T1000 (cell line): ENCODE measurements at regions not wholly inside any gene's neighbourhood (a gene's known extent, or its start where the extent isn't known, plus 50 kb on each side); places are given as distances from the start of the nearest gene placed in this dataset.
A peak's percentile ranks its signal among the peaks of the same experiment; 100 is the strongest.

Source experiments
- DNase-seq: peaks from one replicate; lab custom pipeline; 2025; ENCODE audit warnings: mixed read lengths; lab: John Stamatoyannopoulos, UW

DNA sequence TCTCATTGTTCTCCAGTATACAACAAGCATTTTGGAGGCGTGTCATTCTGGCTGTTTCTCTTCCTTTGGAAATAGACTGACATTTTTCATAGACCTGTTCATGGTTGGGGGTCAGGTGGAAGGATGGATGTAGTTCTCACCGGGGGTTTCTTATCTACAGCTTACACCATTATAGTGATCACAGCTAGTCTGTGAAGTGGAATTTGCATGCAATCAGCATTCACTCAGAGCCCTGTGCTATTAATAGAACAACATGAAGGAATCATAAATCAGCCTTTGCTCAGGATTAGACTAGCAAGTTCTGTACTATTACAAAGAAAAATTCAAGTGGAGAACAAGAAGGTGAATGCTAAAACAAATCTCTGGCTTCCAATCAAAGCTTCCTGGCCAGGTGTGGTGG, 132.6 kb upstream of the PUDP start:
- DNase-seq: no peak

DNA sequence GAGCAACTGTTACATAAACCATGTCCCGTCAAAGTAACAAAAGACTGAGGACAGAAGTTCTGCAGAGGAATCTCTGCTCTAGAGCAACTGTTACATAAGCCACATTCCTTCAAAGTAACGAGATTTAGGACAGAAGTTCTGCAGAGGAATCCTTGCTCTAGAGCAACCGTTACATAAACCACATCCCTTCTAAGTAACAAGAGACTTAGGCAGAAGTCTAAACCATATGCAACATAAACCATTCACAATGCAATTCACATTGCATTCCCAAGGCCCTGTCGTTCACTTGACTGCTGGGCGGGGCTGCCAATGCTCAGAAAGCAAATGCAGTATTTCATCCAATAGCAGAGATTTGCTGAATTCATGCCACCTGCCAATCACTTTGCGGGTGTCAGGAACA, 124.4 kb upstream of the PUDP start:
- DNase-seq: no peak

DNA sequence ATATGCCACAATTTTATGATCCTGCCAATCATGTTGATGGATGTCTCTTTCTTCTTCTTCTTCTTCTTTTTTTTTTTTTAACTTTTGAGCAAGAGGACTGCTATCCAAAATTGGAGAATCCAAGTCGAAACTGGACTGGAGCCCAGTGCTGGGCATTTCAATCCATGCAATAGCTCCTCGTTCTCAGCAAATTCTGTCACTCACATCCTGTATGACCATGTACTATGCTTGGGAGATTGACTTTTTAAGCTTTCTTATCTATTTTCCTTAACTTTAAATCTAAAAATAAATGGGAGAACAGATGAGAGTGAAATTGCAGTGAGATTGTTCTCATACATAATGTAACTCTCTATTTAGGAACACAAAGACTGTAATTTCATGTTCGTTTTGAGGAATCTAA, 123.0 kb upstream of the PUDP start:
- DNase-seq: no peak

DNA sequence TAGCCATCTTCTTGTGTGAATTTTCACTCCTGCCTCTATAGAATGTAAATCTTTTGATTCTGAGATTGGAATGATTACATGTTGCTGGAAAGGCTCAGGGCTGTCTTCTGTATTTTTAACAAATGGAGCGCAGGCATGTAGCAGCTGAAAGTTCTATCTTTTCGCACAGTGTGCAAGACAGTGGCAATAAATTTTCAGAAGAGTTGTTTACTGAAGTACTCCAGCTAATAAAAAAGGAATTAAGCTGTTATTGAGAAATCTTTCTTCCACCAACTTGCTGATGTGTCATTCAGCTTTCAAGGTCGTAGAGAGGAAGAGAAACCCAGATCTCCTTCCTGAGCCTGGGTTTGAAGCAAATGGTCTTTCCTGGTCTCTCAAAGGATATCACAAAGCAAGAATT, 122.0 kb upstream of the PUDP start:
- DNase-seq: no peak

DNA sequence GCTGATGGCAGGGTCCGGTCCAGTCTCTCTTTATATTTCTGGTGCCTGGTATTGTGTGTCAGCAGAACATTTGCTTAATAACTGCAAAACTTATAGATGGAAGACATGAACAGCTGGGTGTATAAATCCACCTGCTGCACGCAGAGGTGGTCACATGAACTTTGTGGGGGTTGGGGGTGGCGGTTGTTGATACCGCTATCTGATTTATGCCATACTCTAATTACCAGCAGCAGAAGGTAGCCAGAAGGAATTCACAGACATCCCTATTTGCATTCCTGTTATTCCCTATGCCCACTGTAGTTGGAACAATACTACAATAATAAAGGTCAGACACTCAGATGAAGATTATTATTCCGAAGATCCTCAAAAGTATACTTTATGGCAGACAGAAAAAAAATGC, 121.6 kb upstream of the PUDP start:
- no peak for DNase-seq

DNA sequence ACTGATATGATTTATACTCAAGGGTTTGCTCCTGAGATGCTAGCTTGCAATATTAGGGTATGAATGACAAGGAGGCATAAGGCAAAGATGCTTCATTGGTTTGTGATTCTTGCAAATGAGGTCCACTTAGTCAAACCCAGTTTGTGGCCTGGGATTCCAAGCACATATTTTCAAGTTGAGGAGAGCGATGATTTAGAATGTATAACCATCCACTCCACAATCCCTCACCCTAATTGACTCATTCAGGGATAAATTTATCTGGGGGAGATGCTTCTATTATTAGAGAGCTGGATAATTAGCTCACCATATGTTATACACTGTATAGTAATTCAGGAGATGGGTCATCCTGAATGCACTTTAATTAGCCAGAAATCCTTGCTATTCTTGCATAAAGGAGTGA, 118.3 kb upstream of the PUDP start:
- no peak for DNase-seq

DNA sequence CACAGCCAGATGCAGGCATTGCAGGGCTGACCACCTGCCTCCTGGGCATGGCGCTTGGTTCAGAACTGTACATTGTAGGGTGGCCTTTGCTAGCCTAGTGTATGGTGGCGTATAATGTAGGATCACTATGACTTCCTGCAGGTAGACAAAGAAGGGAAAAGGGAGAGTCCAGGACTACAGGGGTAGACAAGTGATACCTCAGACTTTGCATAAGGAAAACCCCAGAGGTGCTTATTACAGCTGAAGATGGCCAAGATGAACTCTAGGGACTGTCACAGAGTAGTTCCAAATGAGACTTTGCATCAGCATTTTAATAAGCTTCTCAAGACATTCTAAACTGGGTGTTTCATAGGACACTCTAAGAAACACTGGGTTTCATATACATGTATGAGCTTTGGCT, 116.4 kb upstream of the PUDP start:
- no peak for DNase-seq

DNA sequence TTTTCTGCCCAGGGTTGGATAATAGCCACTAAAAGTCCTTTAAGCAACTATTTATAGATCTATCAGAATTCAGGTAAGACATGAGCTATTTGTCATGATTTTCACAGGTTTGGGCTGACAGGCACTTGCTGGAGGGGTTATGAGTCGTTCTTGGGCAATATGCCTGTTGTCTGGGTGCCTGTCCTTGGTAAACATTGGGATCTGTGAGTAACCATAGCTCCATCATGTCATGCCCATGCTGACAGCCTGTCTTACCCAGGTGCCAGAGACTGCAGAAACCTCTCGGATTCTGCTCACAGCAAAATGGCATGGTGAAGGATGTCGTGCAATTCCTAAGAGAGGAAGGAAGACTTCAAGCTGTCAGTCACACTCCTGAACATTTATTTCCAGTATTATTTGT, 116.0 kb upstream of the PUDP start:
- DNase-seq: peak; percentile 5

DNA sequence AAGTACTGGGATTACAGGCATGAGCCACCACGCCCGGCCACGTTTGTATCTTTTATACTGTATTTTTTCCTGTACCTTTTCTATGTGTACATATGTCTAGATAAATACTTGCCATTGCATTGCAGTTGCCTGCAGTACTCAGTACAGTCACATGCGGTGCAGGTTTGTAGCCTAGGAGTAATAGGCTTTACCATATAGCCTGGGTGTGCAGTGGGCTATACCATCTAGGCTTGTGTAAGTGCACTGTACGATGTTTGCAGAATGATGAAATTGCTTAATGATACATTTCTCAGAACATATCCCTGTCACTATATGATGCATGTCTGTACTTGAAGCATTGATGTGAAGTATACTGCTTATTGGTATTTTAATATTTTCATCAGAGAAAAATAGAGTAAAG, 115.4 kb upstream of the PUDP start:
- no peak for DNase-seq

DNA sequence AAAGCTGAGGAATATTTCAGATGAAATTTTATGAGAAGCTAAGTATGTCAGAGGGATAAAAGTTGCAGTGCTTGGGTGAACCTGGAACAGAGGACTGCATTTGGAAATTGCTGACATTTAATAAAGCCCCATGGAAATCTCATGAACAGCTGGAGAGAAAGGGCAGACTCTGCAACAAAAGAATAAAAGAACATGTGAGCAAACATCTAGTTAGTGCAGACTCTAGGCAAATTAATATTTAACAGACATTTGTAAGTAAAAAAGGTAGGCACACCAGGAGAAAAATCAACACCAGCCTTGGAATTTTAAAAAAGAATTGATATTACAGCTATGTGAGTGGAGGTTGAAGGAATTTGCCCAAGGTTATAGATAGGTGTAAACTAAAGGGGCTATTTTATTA, 114.6 kb upstream of the PUDP start:
- DNase-seq: no peak

DNA sequence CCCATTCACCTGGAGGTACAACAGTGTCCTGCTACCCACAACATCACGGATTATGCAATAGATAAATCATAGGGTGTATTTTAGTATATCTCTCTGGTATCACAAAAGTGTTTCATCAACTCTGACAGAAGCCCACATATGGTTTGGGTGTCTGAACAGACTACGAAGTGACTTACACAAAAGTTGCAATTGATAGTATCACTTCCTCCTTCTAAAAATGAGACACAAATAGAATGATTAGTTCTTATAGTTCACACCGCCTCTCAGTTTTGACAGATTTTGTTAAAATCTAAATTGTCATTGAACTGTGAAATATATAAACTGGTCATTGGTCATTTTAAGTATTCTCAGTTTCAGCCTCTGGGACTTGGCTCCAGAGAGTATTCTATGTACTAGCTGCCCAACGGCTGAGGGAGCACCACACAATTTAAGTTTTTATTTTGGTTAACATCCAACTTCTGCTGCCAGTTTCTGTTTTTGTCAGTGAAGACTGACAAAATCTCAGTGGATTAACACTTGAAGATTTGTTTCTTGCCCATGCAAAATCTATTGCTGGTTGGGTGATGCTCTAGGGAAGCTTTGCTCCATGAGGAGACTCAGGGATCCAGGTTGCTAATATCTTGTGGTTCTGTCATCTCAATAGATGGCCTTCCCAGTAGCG, 113.8 kb upstream of the PUDP start:
- no peak for DNase-seq

DNA sequence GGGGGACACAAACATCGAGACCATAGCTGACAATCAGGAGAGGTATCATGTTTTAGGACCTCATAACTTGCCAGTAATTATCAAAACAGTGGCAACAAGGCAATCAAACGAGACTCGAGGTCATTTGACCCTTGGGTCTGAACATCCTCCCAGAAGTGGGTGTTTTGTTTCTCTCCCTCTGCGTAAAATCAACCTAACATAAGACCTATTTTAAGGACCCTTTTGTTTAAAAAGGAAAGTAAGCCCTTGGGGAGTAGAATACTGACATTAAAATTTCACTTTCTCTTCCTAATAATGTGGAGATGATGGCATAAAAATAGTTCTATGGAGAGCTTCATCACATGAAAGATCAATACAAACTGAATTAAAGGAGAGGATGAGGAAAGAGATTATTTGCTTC, 106.2 kb upstream of the PUDP start:
- no peak for DNase-seq

DNA sequence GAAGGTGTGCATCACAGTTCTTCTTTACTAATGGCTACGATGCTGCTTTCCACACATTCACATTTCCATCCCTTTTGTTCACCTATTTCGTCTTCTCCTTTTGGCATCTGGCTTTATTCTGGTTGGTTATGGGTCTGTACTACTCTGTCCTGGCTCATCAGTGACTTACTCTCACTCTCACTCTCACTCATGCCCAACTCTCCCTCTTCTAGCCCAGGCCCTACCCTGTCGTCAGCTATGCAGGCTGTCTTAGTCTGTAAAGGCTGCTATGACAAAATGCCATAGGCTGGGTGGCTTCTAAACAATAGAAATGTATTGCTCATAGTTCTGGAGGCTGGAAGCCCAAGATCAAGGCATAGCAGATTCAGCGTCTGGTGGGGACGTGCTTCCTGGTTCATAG, 105.6 kb upstream of the PUDP start:
- no peak for DNase-seq

DNA sequence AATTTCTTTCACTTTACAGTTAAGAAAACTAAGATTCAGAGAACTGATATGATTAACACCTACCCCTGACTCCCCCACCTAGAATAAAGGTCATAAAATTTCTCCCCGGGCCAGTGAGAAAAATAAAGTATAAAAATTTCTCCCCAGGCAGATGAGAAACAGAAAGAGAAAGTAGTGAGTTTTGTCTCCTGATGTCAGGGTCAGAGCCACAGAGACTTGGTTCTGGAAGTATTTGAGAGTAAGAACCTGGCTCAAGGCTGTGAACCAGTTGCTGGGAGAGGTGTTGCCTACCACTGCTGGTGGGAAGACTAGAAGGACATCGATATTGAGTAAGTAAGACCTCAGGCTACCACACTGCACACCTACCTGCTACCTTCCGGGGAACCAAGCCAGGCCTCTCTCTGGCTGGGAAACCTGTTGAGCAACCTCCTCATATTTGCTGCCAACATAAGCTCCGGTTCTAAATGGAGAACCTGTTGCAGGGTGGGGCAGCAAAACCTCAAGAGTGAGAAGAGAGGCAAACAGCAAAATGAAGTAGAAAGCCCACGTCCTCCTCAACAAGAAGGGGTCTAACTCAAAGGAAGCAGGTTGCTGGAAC, 104.2 kb upstream of the PUDP start:
- no peak for DNase-seq

DNA sequence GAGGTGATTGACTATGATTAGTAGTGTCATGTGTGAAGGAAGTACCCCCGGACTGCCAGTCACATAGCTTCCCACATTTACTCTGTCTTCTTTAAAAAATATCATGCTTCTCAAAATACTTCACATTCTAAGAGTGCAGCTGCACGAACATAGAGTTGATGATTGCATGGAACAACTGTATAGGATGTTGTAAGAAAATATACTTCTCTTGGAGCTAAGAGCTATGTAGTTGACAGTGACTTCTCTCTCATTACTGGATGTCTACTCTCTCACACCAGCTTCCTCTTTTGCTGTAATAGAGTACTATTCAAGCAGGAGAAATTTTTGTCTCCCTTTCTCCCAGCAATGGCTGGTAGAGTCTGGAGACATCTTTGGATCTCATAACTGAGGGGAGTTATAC, 99.4 kb upstream of the PUDP start:
- no peak for DNase-seq

DNA sequence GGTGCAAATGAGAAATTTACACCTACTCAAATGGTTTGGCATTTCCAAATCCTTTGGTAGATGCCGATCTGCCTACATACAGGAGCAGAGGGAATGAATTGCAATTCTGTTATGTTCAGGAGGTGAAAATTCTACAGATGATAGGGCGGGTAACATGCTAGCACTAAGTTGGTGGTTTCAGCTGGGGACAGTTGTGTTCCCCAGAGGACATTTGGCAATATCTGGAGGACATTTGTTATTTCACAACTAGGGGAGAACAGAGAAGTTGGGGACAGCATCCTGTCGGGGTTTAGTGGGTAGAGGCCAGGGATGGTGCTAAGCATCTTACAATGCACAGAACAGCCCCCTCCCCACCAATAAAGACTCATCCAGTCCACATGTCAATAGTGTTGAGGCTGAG, 96.5 kb upstream of the PUDP start:
- DNase-seq: no peak

DNA sequence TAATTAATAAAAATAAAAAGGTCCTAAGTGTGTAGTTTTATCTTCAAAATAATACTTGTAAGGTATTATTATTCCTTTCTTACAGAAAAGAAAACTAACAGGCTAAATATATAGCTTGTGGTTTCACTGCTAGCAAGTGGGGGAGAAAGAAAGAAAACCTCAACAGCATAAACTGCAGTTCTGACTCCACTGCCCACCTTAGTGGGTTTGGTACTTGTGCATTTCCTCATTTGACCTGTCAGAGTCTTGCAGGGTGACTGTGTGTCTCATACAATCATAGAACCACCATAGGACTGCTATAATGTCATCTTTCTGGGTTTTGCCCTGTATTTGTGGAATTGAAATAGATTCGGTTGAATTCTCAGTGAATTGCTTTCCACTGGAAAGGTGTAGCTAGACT, 94.7 kb upstream of the PUDP start:
- no peak for DNase-seq

DNA sequence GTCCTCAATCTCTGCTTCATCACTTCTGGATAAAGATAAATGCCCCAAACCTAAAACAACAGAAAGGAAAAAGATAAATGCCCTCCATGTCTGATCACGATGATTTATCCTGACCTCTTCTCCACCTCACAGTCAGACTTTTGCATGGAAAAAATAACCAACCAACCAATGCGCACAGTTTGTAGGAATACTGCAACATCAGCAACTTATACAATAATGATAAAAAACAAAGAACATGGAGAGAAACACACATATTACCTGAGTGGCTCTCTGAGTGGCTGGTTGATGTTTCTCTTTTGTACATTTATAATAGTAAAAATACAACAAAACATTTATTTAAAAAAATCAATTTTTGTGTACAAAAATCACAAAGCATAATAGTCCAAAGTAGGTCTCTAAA, 93.0 kb upstream of the PUDP start:
- DNase-seq: no peak

DNA sequence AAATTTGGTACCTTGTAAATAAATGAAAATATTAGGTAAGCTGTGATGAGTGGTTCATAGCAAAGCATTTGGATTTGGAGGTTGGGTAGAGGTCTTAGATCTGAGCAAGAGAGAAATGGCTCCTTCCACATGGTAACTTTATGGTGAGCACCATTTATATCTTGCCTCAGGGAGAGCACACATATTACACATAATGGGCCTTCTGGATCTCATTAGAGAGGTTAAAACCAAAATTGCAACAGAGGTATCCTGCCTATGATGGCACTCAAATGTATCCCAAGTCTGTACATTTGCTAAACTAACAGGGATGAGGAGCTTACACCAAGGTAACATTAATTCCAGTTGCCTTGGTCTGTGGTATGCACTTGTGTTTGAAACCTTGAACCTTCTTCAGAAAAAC, 87.1 kb upstream of the PUDP start:
- no peak for DNase-seq

DNA sequence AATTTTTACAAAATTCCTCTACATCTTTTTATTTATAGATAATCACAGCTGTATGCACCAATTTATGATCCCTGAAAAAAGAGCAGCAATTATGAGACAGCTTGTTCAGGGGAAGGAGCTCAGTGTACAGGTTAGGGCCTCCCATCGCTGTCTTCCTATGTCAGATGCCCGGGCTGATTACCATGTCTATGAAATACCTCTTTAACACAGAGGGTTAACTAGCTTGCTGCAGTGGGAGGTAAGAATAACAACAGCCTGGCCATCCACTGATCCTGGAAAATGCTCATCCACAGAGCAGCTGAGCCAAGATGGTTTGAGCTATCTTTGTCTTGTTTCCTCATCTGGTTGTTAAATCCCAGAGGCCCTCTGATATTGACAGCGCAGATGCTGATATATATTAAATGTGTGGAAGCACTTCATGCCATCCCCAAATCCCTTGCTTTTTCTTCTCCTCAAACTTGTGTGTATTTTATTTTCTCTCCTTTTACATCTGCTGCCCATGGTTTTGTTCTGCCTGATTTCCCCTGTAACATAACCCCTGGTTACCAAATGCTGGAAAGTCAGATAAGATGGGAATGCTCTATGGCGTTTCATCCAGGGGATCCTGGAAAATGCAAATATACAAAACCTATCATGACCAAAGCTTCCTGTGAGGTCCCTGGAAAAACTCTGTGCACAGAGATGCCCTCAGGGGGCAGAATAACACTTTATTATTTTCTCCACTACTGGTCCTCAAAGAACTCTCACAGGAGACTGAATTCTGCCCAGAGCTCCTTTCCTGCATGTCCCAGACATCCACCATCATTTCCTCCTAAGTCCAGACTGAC, 85.8 kb upstream of the PUDP start:
- DNase-seq: no peak

DNA sequence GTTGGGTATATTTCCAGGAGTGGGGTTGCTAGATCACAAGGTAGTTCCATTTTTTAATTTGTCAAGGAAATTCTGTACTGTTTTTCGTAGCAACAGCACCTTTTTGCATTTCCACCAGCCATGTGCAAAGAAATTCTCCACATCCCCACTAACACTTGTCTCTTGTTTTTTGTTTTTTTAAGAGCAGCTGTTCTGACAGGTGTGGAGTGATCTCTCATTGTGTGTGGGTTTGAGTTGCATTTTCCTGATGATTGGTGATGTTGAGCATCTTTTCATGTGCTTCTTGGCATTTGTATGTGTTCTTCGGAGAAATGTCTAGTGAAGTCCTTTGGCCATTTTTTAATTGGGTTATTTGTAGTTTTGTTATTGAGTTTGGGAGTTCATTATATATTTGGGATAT, 80.3 kb upstream of the PUDP start:
- DNase-seq: no peak

DNA sequence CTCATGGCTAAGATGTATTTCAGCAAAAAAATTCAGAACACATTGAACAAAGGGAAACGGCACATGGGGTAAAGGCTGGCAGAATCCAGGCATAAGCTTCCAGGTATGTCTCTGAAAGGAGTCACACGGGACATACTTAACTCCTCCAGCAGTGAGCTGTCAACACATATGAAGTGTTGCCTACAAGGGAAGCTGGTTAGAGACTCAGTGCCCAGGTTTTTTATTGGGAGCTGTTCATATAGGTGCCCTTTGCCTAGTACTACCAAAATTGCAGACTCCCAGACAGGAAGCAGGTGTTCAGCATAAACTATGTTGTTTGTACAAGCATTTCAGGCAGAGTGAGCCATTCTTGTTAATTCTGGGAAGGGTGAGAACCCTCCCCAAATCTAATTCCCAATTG, 77.4 kb upstream of the PUDP start:
- DNase-seq: no peak

DNA sequence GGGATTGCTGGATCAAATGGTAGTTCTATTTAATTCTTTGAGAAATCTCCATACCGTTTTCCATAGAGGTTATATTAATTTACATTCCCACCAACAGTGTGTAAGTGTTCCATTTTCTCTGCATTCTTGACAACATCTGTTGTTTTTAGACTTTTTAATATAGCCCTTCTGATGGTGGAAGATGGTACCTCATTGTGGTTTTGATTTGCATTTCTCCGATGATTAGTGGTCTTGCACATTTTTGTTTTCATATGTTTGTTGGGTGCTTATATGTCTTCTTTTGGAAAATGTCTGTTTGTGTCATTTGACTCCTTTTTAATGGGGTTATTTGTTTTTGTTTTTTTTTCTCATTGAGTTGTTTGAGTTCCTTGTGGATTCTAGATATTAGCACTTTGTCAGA, 75.3 kb upstream of the PUDP start:
- no peak for DNase-seq

DNA sequence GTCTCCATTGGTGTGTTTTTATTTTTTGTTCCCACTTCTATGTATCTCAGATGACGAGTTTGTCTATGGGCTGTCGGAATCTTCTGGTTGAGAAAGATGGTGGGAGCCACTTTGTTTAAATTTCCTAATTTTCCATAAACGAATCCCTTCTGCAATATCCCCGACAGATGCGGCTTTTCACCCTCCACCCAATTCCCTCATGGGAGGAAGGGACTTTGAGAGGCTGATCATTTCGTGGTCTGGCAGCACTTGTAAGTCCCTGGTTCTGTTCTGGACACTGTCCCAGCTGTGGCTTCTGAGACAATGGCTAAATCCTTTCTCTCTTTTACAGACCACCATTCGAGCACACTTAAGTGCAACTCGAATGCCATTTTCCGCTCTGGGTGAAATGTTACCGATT, 72.2 kb upstream of the PUDP start:
- no peak for DNase-seq
